ENCODE measurements at regions not wholly inside any gene's neighbourhood (a gene's known extent, or its start where the extent isn't known, plus 50 kb on each side); places are given as distances from the start of the nearest gene placed in this dataset.
"Not testable (repeated sequence)": the region's sequence is repeated elsewhere in the genome, so short reads cannot be mapped to it uniquely, and the experiment has no call there.

DNA sequence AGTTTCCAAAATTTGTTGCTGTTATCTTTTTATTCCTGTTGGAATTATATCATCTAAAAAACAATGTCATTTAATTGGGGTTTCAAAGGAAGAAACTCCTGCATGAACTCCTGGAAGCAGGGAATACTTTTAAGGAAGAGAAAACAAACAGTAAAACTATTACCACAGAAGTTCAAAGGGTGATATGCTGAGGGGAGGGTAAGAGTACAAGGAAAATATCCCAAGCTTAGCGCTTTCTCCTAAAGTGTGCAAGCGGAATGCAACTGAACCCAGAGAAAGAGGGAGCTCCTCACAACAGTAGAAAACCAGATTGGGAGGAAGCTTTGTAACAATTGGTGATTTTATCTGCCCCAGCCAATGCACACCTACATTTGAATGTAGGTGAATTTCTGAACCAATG is 175.1 kb downstream of the NUFIP1 start:
- no peak for DNase-seq (ENCODE audit: low read depth in 2 of 2)

DNA sequence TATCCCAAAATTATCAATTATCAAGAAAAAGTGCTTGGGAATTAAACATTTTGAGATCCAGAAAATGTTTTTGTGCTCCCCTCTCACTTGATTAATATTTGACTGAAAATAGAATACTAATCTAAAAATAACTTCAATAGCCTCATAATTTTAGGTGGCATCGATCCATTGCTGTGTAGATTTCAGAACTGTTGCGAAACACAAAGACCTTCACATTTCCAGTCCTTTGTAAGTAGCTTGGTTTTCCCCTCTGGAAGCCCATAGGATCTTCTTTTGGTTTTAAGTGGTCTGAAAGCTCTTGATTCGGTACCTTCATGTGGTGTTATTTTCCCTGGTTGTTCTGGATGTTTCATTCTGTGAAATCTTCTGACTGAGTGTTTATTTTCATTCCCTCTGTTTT is 176.5 kb downstream of the NUFIP1 start:
- DNase-seq (ENCODE audit: low read depth in 2 of 2) = no peak

DNA sequence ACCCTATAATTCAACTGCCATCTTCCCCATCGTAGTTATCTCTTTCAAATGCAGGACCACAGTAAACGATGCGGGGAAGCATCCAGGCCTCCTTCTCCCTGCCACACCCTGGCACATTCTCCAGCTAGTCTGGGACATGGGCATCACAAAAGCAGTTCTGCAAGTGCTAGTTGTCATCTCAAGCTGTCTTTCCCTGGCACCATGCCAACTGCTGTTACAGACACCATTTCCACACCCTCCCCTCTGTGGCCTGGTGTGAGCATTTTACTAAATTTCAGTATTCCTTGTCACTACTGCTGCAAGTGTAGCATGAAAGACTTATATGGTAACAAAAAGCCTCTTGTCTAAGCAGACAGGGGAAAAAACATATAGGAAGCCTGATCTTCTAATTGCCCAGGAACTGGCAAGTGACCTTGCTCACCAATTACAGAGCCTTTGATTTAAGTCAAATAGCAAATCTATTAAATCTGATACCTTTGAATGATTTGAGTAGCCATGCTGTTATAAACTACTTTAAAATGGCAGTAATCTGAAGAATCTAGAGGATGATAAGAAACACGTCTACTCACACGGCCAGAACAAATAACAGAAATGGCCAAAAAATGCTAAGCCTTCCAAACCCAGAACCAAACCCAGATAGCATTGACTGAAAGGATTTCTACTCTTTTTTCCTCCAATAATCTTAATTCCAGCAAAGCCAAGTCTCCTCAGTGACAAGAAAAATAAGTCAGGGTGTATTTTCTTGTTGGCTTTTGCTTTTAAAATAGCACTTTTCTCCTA is 179.0 kb downstream of the NUFIP1 start:
- no peak for DNase-seq (ENCODE audit: low read depth in 2 of 2)

DNA sequence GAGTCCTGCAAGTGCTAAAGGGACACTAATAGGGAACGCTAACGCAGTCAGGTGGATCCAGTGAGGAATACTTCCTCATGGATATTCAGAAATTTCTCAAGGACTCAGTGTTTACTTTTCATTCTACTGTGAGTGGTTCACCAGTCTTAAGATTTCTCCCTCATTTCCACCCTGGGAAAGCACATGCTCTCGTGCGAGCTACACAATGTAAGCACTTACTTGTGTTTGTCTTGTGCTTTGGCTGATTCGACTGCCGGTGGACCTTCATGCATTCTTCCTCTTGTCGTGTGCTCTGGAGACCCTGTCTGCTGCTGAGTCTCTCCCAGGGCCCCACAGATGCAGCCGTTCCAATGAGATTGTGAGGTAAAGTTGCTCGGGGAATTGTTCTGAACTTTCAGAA is 180.1 kb downstream of the NUFIP1 start:
- no peak for DNase-seq (ENCODE audit: low read depth in 2 of 2)

DNA sequence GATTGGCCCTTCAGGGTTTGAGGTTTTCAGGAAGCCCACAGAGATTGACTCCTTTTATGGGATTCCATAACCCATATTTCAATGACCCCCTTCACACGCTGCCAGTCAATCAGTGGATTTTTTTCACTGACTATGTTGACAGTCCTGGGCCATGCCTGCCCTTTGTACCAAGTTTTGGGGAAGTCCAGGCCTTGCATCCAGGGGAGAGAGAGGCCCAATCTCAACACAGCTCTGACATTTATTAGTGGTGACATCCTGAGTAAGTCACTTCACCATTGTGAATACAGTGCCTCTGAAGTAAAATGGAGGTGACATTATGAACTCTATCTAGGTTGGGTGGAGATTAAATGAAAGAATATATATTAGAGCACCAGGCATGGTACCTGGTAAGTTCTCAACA is 181.1 kb downstream of the NUFIP1 start:
- DNase-seq (ENCODE audit: low read depth in 2 of 2) = no peak

DNA sequence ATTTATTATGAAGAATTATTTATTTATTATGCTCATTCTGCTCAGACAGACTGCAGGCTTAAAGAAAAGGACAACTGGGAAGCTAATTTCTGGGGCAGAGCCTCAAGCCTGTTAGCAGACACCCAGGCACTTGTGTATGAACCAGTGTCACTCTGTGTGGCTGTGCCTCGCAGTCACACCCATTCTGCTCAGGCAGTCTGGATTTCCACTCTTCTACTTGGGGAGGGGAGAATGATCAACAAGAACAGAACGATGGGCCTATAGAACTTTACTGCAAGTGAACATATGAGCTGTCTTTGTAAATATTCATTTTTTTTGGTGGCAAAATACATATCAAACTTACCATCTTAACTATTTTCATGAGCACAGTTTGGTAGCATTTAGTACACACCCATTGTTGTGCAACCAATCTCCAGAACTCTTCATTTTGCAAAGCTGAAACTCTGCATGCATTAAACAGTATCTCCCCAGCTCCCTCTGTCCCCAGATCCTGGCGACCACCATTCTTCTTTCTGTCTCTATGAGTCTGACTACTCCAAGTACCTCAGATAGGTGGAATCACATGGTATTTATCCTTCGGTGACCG is 181.7 kb downstream of the NUFIP1 start:
- DNase-seq (ENCODE audit: low read depth in 2 of 2) = no peak

DNA sequence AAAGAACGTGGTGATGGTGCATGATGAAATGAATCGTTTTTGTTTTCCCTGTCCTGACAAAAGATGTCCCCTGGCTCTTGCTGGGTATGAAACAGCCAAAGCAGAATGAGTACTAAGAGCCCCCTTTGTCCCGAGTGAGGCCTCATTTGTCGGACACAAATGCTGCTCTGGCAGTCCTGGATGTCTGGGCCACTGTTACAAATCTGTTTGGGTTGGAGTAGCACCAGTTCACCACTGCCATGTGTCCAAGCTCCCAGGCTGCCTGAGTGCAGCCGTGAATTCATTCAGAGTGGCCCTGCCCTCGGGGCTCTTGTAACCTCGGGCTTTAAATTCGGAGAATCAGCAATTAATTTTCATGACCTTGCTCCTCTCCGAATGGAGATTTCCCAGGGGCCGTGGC is 182.4 kb downstream of the NUFIP1 start:
- no peak for DNase-seq (ENCODE audit: low read depth in 2 of 2)

DNA sequence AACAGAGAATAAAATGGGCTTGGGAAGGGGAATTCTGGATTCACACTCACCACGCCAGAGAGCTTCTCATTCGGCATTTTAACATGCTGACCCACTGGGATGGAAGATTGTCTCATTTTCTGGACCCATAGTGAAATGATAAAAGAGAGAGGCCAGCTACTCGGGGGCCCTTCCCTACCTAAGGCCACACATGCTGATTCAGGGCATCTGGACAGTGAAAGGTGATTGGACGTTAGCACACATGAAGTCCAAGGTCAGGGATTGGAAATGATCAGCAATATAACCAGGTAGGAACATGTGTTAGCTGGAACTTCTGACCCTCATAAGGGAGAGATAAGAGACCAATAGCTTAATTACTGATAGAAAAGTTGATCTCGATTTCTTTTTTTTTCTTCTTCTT is 183.7 kb downstream of the NUFIP1 start:
- no peak for DNase-seq (ENCODE audit: low read depth in 2 of 2)

DNA sequence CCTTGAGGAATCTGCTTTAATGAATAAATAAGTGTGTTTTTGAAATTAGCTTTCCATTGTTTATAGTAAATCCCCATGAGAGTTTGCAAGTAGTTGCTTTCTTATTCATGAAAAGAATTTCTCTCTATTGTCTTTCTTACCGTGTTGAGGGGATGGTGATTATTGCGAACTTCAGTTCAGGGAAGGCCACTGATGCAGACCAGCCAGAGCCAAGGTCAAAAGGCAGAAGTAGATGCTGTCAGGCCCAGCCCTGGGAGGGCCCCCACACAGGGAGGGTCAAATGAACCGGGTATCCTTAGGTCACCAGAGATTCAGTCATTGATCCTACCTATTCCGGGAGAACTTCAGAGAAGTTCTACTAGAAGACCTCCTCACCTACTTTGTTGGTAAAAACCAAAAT is 185.9 kb downstream of the NUFIP1 start:
- DNase-seq (ENCODE audit: low read depth in 2 of 2) = no peak

DNA sequence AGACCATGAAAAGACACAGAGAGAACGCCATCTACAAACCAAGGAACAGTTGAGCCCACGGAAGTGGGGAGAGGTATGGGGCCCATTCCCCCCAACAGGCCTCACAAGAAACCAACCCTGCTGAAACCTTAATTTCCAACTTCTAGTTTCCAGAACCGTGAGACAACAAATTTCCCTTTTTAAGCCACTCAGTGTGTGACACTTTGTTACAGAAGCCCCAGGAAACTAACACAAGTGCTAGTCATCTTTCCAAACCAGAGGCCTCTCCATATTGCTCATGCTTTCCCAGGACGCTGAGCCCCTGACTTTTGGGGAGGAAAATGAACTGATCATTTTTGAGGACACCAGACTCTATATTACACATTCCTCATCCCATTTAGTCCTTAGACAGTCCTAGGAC is 186.8 kb downstream of the NUFIP1 start:
- DNase-seq (ENCODE audit: low read depth in 2 of 2) = no peak

DNA sequence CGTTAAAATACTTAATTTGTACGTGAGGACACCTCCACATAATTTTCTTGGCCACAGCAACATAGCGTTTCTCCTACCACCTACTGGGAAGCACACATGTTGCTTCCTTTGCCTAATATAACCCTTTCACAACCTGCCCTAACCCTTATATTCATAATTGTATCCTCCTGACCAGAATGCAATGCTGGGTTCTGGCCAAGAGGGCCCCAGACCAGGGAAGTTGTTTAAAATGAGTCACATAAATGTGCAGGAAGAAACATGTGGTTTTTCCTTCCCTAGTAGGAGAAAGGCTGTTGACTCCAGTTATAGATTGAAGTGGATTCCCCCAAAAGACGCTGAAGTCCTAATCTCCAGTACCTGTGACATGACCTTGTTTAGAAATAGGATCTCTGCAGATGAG is 187.3 kb downstream of the NUFIP1 start:
- DNase-seq (ENCODE audit: low read depth in 2 of 2) = no peak

DNA sequence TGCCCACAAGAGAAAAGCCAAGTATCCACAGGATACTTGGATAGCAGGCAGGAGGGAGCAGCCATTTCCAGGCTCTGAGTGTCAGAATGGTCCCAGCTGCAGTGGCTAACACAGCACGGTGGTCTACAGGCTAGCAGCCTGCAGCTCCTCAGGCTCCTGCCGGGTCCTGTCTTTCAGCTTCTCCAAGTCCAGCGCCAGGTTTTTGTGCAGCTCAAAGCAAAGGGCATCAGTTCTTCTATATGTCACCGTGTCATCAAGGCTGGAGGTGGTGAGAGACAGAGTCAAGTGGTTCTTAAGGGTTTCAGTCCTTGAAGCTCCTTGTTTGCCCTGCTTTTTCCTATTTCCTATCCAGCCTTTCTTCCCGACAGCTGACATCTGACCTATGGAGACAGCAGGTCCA is 188.6 kb downstream of the NUFIP1 start:
- no peak for DNase-seq (ENCODE audit: low read depth in 2 of 2)

DNA sequence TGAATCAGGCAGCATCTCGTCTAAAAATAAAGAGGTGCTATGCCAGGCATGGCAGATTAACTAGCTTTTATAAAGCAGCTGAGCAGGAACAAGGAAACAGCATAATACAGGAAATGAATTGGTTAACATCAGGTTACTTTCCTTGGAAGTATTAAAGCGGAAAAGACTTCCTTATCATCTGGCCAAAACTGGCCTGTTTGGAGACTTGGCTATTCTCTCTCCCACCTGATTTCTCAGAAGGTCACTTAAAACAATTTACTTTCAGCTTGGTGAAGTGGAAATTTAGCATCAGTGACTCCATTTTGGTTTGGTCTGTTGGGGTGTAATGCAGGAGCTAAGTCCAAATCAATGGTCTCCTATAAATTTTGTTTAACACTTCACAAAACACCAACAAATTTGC is 191.6 kb downstream of the NUFIP1 start:
- no peak for DNase-seq (ENCODE audit: low read depth in 2 of 2)

DNA sequence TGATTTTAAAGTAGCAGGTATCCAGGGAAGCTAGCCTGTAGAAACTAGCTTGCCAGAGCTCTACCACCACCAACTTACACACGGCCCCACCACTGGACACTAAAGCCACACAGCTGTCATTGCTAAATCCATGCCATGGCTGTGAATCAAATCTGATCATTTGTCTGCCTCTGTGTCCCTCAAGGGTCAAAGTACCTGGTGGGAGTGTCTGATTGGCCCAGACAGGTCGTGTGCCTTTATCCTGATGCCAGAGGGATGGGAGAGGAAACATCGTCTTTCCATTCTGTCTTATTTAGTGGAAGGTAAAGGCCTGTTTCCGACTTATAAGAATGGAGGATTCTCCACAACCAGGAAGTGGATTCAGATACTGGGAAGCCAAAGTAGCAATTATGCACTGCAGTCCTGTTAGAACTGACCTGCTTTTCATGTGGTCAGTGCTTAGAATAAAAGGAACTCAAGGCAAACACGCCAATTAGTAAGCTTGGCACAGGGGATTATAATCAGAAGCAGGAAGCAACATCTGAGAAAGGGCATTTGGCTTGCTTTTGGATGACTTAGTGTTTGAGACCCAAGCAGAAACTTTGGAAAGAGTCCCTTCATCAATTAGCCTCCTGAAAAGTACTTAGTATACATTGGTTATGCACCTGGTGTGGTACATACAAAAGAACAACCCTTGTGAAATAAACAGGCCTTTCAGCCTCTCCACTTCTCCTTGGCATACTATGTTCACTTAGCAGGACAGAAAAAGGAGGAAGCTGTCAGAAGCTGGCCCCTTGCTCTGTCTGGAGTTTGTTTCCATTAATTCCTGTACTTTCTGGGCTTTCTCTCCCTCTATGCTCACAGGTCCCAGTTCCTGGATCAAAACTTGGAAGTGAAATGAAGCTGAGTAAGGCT is 192.4 kb downstream of the NUFIP1 start:
- no peak for DNase-seq (ENCODE audit: low read depth in 2 of 2)

DNA sequence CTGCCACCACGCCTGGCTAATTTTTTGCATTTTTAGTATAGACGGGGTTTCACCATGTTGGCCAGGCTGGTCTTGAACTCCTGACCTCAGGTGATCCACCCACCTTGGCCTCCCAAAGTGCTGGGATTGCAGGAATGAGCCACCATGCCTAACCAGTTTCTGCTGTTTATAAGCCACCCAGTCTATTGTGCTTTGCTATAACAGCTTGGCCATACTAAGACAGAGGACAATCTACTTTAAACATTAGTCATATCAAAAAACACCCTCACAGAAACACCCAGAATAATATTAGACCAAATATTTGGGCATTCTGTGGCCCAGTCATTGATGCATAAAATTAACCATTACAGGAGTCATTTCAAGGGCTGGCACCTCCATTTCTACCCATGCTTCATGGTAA is 193.2 kb downstream of the NUFIP1 start:
- not testable (repeated sequence) for DNase-seq (ENCODE audit: low read depth in 2 of 2)

DNA sequence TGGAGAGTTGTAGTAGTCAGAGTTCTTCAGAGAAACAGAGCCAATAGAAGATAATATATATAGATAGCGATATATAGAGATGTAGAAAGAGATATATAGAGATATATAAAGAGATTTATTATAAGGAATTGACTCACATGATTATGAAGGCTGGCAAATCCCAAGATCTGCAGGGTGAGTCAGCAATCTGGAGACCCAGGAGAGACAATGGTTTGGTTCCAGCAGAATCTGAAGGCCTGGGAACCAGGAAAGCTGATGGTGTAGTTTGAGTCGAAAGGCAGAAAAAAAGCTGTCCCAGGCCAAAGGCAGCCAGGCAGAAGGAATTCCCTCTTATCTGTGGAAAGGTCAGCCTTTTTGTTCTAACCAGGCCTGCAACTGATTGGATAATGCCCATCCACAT is 194.1 kb downstream of the NUFIP1 start:
- no peak for DNase-seq (ENCODE audit: low read depth in 2 of 2)

DNA sequence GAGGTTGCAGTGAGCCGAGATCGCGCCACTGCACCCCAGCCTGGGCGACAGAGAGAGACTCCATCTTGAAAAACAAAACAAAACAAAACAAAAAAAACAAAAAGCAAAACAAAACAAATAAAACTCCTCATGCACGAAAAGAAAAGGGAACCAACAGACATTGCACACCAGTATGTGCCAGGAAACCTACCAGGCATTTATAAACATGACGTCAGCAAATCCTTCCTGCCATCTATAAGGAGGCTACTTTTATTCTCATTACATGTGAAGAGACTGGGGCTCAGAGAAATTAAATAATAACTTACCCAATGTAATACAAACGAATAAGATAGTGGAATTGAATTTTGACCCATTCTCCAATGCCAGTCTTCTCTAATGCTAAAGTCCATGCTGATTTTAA is 197.2 kb downstream of the NUFIP1 start:
- DNase-seq (ENCODE audit: low read depth in 2 of 2) = no peak

DNA sequence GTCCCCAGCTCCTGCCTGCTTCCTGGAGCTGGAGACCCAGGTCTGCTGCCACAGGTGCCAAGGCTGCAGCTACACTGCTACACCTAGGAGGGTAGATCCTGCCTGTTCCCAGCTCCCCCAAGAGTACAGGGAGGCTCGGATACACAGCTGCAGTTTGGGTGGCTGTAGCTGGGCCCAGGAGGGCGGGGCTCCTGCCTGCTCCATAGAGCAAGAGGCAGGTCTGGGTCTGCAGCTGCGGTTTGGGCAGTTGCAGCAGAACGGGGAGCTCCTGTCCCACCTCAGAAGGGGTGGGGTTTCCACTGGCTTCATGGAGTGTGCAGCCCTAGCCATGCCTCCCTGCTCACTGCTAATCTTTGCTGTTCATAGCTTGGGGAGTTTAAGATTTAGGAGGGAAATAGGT is 199.0 kb downstream of the NUFIP1 start:
- no peak for DNase-seq (ENCODE audit: low read depth in 2 of 2)

DNA sequence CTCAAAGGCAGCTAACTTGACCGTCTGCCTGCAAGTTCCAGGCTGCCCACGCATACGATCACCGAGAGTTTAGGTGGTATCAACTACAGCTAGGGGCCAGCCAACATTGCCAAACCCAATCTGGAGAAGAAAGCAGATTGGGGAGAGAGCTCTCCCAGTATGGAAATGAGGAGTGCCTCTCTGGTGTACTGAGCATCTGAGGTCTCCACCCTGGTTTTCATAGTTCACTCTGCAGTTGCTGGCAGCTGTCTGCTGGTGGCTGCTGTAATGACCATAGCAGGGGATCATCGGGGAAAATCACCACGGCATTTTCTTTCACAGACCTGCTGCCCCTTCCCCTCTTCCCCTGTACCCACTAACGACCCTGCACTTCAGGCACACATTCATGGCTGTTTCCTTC is 201.7 kb downstream of the NUFIP1 start:
- DNase-seq (ENCODE audit: low read depth in 2 of 2) = no peak

DNA sequence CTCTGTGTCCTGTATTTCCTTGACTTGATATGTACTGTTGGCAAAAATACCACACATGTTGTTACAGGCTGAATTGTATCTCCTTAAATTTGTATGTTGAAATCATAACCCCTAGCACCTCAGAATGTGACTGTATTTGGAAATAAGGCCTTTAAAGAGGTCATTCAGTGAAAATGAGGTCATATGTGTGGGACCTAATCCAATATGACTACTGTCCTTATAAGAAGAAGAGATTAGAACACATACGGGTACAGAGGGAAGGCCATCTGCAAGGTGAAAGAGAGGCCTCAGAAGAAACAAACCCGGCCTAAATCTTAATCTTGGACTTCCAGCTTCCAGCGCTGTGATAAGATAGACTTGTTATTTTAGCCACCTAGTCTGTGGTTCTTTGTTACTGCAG is 202.5 kb downstream of the NUFIP1 start:
- DNase-seq (ENCODE audit: low read depth in 2 of 2) = no peak

DNA sequence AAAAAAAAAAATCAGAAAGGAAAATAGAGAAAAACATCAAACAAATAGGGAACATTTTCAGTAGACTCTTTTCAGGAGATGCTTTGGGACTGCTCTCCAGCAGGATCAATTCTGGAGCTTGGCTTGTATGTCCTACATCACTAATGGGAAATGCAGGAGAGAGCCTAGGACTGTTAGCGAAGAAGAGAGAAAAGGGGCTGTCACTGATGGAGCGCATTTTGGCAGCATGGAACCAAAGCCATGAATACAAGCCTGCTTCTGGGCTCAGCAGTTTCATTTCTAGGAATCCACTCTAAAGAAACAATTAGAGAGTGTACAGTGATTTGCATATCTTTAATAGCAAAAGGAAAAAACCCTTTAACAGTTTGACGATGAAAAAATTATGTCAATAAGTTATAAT is 203.9 kb downstream of the NUFIP1 start:
- DNase-seq (ENCODE audit: low read depth in 2 of 2) = no peak

DNA sequence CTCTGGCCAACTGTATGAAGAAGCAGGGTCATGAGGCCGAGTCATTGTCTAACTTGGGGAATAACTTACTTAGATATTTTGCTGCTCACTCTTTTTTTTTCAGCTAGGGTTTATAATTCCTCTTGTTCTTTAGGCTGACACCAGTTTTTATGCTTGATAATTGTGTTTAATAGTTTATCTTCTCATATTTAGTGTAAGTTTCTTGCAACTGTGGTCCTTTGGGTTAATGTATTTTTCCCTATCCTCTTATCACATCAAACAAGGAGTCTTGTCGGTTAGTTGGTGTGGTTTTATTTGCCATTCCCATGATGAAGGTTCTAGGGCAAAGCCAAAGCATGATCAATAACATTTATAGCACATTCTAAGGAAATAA is 204.6 kb downstream of the NUFIP1 start:
- no peak for DNase-seq (ENCODE audit: low read depth in 2 of 2)

Measured in stimulated activated CD4-positive, alpha-beta T cell treated with anti-CD3 and anti-CD28 coated beads, Interleukin-4, amount 100 ng/mL, for 48 hours (primary cell).